IMR-90 (cell line): ENCODE measurements at regions not wholly inside any gene's neighbourhood (a gene's known extent, or its start where the extent isn't known, plus 50 kb on each side); places are given as distances from the start of the nearest gene placed in this dataset.

Source experiments
- ATAC-seq: fragments of 200-7000 bp; cut with Tn5 transposase; 2 replicates; pipeline ENCODE4 v1.9.1; 2020; ENCODE audit warnings: low read depth, mild to moderate bottlenecking, moderate library complexity
- BruUV-seq: library from RNA; stranded (reverse); fragments of 400-500 nt; replicated peaks from 2 replicates; lab custom pipeline; 2021; lab: Mats Ljungman, UMichigan
- CTCF ChIA-PET: fragments of 300-600 bp; formaldehyde crosslinking; extraction: SDS; loops from one replicate; lab custom pipeline; 2021; ENCODE audit warnings: antibody characterized with exemption; lab: Yijun Ruan, JAX
- POLR2A ChIA-PET: fragments of 300-600 bp; sonication (Branson Sonifier 250); formaldehyde crosslinking; loops from one replicate; lab custom pipeline; 2022; ENCODE audit warnings: antibody characterized with exemption; ENCODE audit not compliant: unreplicated experiment; lab: Charles Lee
- DNase-seq: peaks from one replicate; pipeline ENCODE4 v3.0.0; 2013
- H2AFZ ChIP-seq: replicated peaks from 2 replicates; pipeline ENCODE3; 2013; ENCODE audit warnings: low read length, mild to moderate bottlenecking; ENCODE audit not compliant: poor library complexity
- H2AK5ac ChIP-seq: 2 replicates; pipeline ENCODE4 v1.6.1; 2013; ENCODE audit warnings: low read depth, low read length, inconsistent platforms
- H2AK9ac ChIP-seq: replicated peaks from 2 replicates; pipeline ENCODE3; 2013; ENCODE audit warnings: mild to moderate bottlenecking, low read depth, low read length, moderate library complexity; ENCODE audit not compliant: poor library complexity
- H2BK120ac ChIP-seq: 2 replicates; pipeline ENCODE4 v1.6.1; 2013; ENCODE audit warnings: low read depth, low read length, inconsistent platforms
- H2BK15ac ChIP-seq: 3 replicates; pipeline ENCODE4 v1.6.1; 2013; ENCODE audit warnings: low read depth, low read length, inconsistent platforms
- H2BK20ac ChIP-seq: 2 replicates; pipeline ENCODE4 v1.6.1; 2013; ENCODE audit warnings: low read depth, mild to moderate bottlenecking, inconsistent platforms, low read length, moderate library complexity
- H2BK5ac ChIP-seq: 2 replicates; pipeline ENCODE4 v1.6.1; 2013; ENCODE audit warnings: mild to moderate bottlenecking, low read depth, low read length, inconsistent platforms; ENCODE audit not compliant: poor library complexity, severe bottlenecking
- H3K14ac ChIP-seq: replicated peaks from 2 replicates; pipeline ENCODE4 v1.6.1; 2013; ENCODE audit warnings: low read depth, low read length, inconsistent platforms
- H3K18ac ChIP-seq: 2 replicates; pipeline ENCODE4 v1.6.1; 2013; ENCODE audit warnings: low read depth, low read length, control low read depth
- H3K23ac ChIP-seq: 2 replicates; pipeline ENCODE4 v1.6.1; 2013; ENCODE audit warnings: low read depth, low read length, inconsistent platforms
- H3K27ac ChIP-seq: 2 replicates; pipeline ENCODE4 v1.5.1; 2013; ENCODE audit warnings: mild to moderate bottlenecking, control low read depth, low read length; ENCODE audit not compliant: insufficient read depth
- H3K27me3 ChIP-seq: 2 replicates; pipeline ENCODE4 v1.6.1; 2013; ENCODE audit warnings: low read length; ENCODE audit not compliant: control insufficient read depth, insufficient read depth
- H3K36me3 ChIP-seq: 2 replicates; pipeline ENCODE4 v1.6.1; 2013; ENCODE audit warnings: low read length, mixed read lengths; ENCODE audit not compliant: control insufficient read depth, insufficient read depth
- H3K4ac ChIP-seq: 2 replicates; pipeline ENCODE4 v1.6.1; 2013; ENCODE audit warnings: low read depth, low read length, inconsistent platforms
- H3K4me1 ChIP-seq: 2 replicates; pipeline ENCODE4 v1.6.1; 2013; ENCODE audit warnings: low read length, mixed read lengths; ENCODE audit not compliant: control insufficient read depth, insufficient read depth
- H3K4me2 ChIP-seq: 2 replicates; pipeline ENCODE4 v1.6.1; 2013; ENCODE audit warnings: low read depth, mild to moderate bottlenecking, control low read depth, low read length, moderate library complexity
- H3K4me3 ChIP-seq: 2 replicates; pipeline ENCODE4 v1.5.1; 2013; ENCODE audit warnings: low read depth, mild to moderate bottlenecking, control low read depth, low read length, moderate library complexity; ENCODE audit not compliant: insufficient read depth
- H3K56ac ChIP-seq: 2 replicates; pipeline ENCODE4 v1.6.1; 2013; ENCODE audit warnings: low read length, inconsistent platforms; ENCODE audit not compliant: insufficient read depth; ENCODE audit errors: extremely low read depth
- H3K79me1 ChIP-seq, 2 experiments: 2 replicates each; pipeline ENCODE4 v1.6.1; 2013; ENCODE audit warnings: low read length in 2 of 2, inconsistent platforms in 1 of 2, low read depth in 1 of 2
- H3K9ac ChIP-seq: 2 replicates; pipeline ENCODE4 v1.6.1; 2013; ENCODE audit warnings: low read depth, low read length, control low read depth
- H3K9me1 ChIP-seq: 2 replicates; pipeline ENCODE4 v1.6.1; 2013; ENCODE audit warnings: low read length, inconsistent platforms; ENCODE audit not compliant: insufficient read depth
- H3K9me3 ChIP-seq: 2 replicates; pipeline ENCODE4 v1.6.1; 2013; ENCODE audit warnings: low read length; ENCODE audit not compliant: control insufficient read depth, insufficient read depth
- H4K20me1 ChIP-seq: 2 replicates; pipeline ENCODE4 v1.6.1; 2013; ENCODE audit warnings: low read length, inconsistent platforms; ENCODE audit not compliant: insufficient read depth
- H4K5ac ChIP-seq: 2 replicates; pipeline ENCODE4 v1.6.1; 2013; ENCODE audit warnings: mild to moderate bottlenecking, low read depth, low read length, control low read depth
- H4K8ac ChIP-seq, 2 experiments: 2 replicates each; pipeline ENCODE4 v1.6.1; 2013; ENCODE audit warnings: low read depth in 2 of 2, low read length in 2 of 2, control low read depth in 1 of 2, inconsistent platforms in 1 of 2
- H4K91ac ChIP-seq: 2 replicates; pipeline ENCODE4 v1.6.1; 2013; ENCODE audit warnings: low read depth, low read length, inconsistent platforms; ENCODE audit not compliant: insufficient read depth
- BHLHE40 ChIP-seq: fragments of 150-350 bp; IDR thresholded peaks from 2 replicates; pipeline ENCODE4 v1.6.1; 2016; ENCODE audit warnings: mild to moderate bottlenecking, low read depth, low read length
- CHD1 ChIP-seq: IDR thresholded peaks from 2 replicates; pipeline ENCODE4 v1.6.1; 2012; ENCODE audit warnings: low read depth, low read length, improper control_type of control experiment
- FOS ChIP-seq: fragments of 150-350 bp; IDR thresholded peaks from 2 replicates; pipeline ENCODE4 v1.6.1; 2016; ENCODE audit warnings: low read depth, low read length
- MAFK ChIP-seq: IDR thresholded peaks from 2 replicates; pipeline ENCODE4 v1.6.1; 2012; ENCODE audit warnings: low read depth, low read length, improper control_type of control experiment
- NFE2L2 ChIP-seq: fragments of 150-350 bp; IDR thresholded peaks from 2 replicates; pipeline ENCODE4 v1.6.1; 2016; ENCODE audit warnings: low read depth, mild to moderate bottlenecking, low read length
- POLR2A ChIP-seq: IDR thresholded peaks from 2 replicates; pipeline ENCODE4 v1.6.1; 2012; ENCODE audit warnings: mild to moderate bottlenecking, low read depth, low read length
- RAD21 ChIP-seq: IDR thresholded peaks from 2 replicates; pipeline ENCODE4 v1.6.1; 2012; ENCODE audit warnings: low read length, improper control_type of control experiment
- RCOR1 ChIP-seq: IDR thresholded peaks from 2 replicates; pipeline ENCODE4 v1.6.1; 2012; ENCODE audit warnings: mild to moderate bottlenecking, low read length, improper control_type of control experiment; ENCODE audit not compliant: insufficient replicate concordance
- SMC3 ChIP-seq: fragments of 150-350 bp; IDR thresholded peaks from 2 replicates; pipeline ENCODE4 v1.6.1; 2016; ENCODE audit warnings: low read depth, mild to moderate bottlenecking, antibody characterized with exemption, low read length, moderate library complexity
- WGBS, 2 experiments: methylation state at CpG; one replicate each; pipeline versions ENCODE4 v1.1.5 to v1.1.7; 2013; ENCODE audit warnings: missing lambda C conversion rate in 2 of 2; ENCODE audit not compliant: insufficient read length in 1 of 2; ENCODE audit errors: extremely low coverage in 2 of 2; 5-methylcytosine and 5-hydroxymethylcytosine counted together
- dilution Hi-C: fragments of 300-500 bp; cut with HindIII; formaldehyde crosslinking; loops from one replicate; pipeline ENCODE4 v1.14.3; 2018; ENCODE audit warnings: low sequenced_read_pairs; ENCODE audit not compliant: unreplicated experiment
- in situ Hi-C: fragments of 300-500 bp; cut with MboI; formaldehyde crosslinking; loops from 3 replicates; pipeline ENCODE4 v1.14.3; 2019; ENCODE audit warnings: low sequenced_read_pairs, inconsistent platforms, mixed read lengths
- intact Hi-C: fragments of 100-400 bp; cut with micrococcal nuclease; formaldehyde crosslinking; loops from 2 replicates; pipeline ENCODE4 v1.10.0; 2022
- TF ChIP-seq, protein P1 (sequence below): conservative IDR thresholded peaks from 2 replicates; pipeline ENCODE4 v1.5.1; 2012; ENCODE audit warnings: mild to moderate bottlenecking, low read depth, low read length, improper control_type of control experiment
- TF ChIP-seq, protein P2 (sequence below): fragments of 150-350 bp; IDR thresholded peaks from 2 replicates; pipeline ENCODE4 v1.6.1; 2017; ENCODE audit warnings: mild to moderate bottlenecking, antibody characterized with exemption, low read length, low read depth
- TF ChIP-seq, protein P3 (sequence below): fragments of 150-350 bp; IDR thresholded peaks from 2 replicates; pipeline ENCODE4 v1.6.1; 2016; ENCODE audit warnings: low read depth, mild to moderate bottlenecking, low read length, moderate library complexity, borderline replicate concordance

DNA sequence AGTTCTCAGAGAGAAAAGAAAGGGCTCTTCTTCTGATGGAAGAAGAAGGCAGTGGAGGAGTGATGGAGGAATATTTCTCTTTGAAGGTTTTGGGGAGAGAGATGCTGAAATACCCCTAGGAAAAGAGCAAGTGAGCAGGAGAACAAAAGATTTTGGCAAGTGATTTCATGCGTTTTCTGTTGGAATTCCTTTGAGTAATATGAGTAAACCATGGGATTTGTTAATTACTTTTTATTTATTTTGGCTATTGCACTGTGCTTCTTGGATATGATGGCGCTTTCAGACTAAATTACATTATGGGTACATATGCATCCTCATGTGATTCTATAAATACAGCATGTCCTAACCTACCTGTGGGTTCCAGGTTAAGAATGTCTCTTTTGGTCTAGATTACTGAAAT lies 210.1 kb upstream of the PTGFR start:
- in situ Hi-C loops: no loop called here
- Histone ChIP-seq H4K5ac (no peak overlapping the region; the same call in 1 of the 2 replicates), H3K4me1 (peaks cover 19% of the 10 kb centered on the region; the same call in 1 of the 2 replicates), H4K8ac (no peak overlapping the region), H2BK15ac (no peak overlapping the region), H3K79me1 (no peaks in the 10 kb centered on the region), H3K4me3 (no peak overlapping the region), H3K9me3 (no peaks in the 10 kb centered on the region), H3K23ac (no peak overlapping the region), H3K27ac (no peak overlapping the region), H3K9ac (no peak overlapping the region), H3K9me1 (peaks cover 17% of the 10 kb centered on the region), H3K14ac (no peak overlapping the region), H2BK20ac (0 out of 2 replicates have a peak overlapping the region, but pooled peaks have one; percentile 2), H4K91ac (no peak overlapping the region), H3K36me3 (no peaks in the 10 kb centered on the region), H3K27me3 (no peaks in the 10 kb centered on the region), H3K18ac (peak overlapping the region; percentile 36; the same call in 1 of the 2 replicates), H2AFZ (no peak overlapping the region), H4K20me1 (no peaks in the 10 kb centered on the region), H2AK9ac (no peak overlapping the region), H3K4me2 (no peak overlapping the region), H2AK5ac (no peak overlapping the region), H2BK5ac (peak overlapping the region; percentile 98), H2BK120ac (0 out of 2 replicates have a peak overlapping the region, but pooled peaks have one; percentile 7), H3K56ac (no peak overlapping the region), H3K4ac (no peak overlapping the region)
- no TSS peak for BruUV-seq
- no CpG with 5 or more reads among the region's 2 CpGs for WGBS, 2 experiments
- ATAC-seq: no peak
- intact Hi-C loops: no loop called here
- POLR2A ChIA-PET: interaction anchor here (0.6 kb wide), 1 partner anchor 109 kb away, joined by 5 read pairs; no protein-coding TSS in a partner anchor
- no peak for DNase-seq
- TF ChIP-seq POLR2A: no peak
- TF ChIP-seq SMC3: no peak
- TF ChIP-seq RAD21: no peak
- TF ChIP-seq NFE2L2: no peak
- TF ChIP-seq RCOR1: no peak
- TF ChIP-seq, protein P1, sequence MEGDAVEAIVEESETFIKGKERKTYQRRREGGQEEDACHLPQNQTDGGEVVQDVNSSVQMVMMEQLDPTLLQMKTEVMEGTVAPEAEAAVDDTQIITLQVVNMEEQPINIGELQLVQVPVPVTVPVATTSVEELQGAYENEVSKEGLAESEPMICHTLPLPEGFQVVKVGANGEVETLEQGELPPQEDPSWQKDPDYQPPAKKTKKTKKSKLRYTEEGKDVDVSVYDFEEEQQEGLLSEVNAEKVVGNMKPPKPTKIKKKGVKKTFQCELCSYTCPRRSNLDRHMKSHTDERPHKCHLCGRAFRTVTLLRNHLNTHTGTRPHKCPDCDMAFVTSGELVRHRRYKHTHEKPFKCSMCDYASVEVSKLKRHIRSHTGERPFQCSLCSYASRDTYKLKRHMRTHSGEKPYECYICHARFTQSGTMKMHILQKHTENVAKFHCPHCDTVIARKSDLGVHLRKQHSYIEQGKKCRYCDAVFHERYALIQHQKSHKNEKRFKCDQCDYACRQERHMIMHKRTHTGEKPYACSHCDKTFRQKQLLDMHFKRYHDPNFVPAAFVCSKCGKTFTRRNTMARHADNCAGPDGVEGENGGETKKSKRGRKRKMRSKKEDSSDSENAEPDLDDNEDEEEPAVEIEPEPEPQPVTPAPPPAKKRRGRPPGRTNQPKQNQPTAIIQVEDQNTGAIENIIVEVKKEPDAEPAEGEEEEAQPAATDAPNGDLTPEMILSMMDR: no peak
- no peak for TF ChIP-seq BHLHE40
- TF ChIP-seq CHD1: no peak
- no peak for TF ChIP-seq FOS
- TF ChIP-seq, protein P2, sequence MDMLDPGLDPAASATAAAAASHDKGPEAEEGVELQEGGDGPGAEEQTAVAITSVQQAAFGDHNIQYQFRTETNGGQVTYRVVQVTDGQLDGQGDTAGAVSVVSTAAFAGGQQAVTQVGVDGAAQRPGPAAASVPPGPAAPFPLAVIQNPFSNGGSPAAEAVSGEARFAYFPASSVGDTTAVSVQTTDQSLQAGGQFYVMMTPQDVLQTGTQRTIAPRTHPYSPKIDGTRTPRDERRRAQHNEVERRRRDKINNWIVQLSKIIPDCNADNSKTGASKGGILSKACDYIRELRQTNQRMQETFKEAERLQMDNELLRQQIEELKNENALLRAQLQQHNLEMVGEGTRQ: no peak
- TF ChIP-seq, protein P3, sequence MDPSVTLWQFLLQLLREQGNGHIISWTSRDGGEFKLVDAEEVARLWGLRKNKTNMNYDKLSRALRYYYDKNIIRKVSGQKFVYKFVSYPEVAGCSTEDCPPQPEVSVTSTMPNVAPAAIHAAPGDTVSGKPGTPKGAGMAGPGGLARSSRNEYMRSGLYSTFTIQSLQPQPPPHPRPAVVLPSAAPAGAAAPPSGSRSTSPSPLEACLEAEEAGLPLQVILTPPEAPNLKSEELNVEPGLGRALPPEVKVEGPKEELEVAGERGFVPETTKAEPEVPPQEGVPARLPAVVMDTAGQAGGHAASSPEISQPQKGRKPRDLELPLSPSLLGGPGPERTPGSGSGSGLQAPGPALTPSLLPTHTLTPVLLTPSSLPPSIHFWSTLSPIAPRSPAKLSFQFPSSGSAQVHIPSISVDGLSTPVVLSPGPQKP: no peak
- TF ChIP-seq MAFK: no peak
- dilution Hi-C loops: no loop called here
- CTCF ChIA-PET: interaction anchor here (0.6 kb wide), 1 partner anchor 114 kb away, joined by 3 read pairs; no protein-coding TSS in a partner anchor
